ENCODE measurements at regions not wholly inside any gene's neighbourhood (a gene's known extent, or its start where the extent isn't known, plus 50 kb on each side); places are given as distances from the start of the nearest gene placed in this dataset.

DNA sequence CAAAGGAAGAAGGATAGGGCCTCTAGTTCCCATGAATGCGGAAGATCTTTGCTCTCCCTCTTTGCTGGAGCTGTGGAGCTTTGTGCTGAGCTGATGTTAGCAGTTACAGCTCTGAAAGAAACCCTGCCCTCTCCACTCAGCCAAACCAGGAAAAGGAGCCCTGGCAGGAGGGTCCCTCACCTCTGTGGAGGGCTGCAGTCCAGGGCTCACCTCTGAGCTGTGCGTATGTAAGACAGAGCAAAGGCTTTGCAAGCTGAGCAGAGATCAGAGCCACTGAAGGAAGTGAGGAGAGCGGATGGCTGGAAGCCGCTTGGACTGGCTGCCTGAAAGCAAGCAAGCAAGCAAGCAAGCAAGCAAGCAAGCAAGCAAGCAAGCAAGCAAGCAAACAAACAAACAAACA is 84.7 kb downstream of the RAMP3 start:
- Histone ChIP-seq H3K27ac (ENCODE audit: low read depth, low read length) (no peak overlapping the region), H3K27me3 (ENCODE audit: insufficient read depth, low read length) (peaks cover 13% of the 10 kb centered on the region), H3K4me3 (ENCODE audit: insufficient read depth, low read length) (no peak overlapping the region), H2AFZ (ENCODE audit: low read length) (no peak overlapping the region), H3K79me2 (ENCODE audit: insufficient read depth, low read length) (no peaks in the 10 kb centered on the region), H3K4me1 (ENCODE audit: insufficient read depth, low read length) (peaks cover 6% of the 10 kb centered on the region), H3K36me3 (ENCODE audit: insufficient read depth, low read length) (no peaks in the 10 kb centered on the region), H3K4me2 (ENCODE audit: insufficient read depth, low read length) (no peak overlapping the region), H3K9me3 (ENCODE audit: low read depth, low read length) (no peaks in the 10 kb centered on the region), H4K20me1 (ENCODE audit: insufficient read depth, low read length) (no peaks in the 10 kb centered on the region)
- TF ChIP-seq, protein P1, sequence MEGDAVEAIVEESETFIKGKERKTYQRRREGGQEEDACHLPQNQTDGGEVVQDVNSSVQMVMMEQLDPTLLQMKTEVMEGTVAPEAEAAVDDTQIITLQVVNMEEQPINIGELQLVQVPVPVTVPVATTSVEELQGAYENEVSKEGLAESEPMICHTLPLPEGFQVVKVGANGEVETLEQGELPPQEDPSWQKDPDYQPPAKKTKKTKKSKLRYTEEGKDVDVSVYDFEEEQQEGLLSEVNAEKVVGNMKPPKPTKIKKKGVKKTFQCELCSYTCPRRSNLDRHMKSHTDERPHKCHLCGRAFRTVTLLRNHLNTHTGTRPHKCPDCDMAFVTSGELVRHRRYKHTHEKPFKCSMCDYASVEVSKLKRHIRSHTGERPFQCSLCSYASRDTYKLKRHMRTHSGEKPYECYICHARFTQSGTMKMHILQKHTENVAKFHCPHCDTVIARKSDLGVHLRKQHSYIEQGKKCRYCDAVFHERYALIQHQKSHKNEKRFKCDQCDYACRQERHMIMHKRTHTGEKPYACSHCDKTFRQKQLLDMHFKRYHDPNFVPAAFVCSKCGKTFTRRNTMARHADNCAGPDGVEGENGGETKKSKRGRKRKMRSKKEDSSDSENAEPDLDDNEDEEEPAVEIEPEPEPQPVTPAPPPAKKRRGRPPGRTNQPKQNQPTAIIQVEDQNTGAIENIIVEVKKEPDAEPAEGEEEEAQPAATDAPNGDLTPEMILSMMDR (IDR thresholded peaks at IDR 0.05; ENCODE audit: extremely low read depth, low read depth, low read length) = no peak
- DNase-seq (ENCODE audit: insufficient read length, low spot score, missing footprints) = no peak

DNA sequence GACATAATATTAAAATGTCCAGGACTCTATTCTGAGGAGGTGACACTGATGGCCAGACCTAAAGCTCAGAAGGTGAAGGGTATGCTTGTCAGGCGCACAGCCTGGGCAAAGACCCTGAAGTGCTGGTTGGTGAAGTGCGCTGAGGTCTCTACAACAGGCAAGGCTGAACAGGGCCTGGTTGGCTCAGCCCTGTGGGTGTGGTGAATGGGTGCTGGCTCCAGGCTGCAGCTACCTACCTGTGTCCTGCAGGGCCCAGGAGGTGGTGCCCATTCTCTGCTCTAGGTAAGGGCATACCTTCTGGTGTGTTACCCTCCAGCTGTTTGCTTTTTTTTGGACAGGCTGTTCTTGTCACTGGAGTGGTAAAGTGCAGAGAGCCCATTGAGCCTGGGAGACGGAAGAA is 85.1 kb downstream of the RAMP3 start:
- H3K79me2 ChIP-seq (ENCODE audit: insufficient read depth, low read length) = no peaks in the 10 kb centered on the region
- H3K27ac ChIP-seq (ENCODE audit: low read depth, low read length) = no peak overlapping the region
- no peak for DNase-seq (ENCODE audit: insufficient read length, low spot score, missing footprints)
- H3K4me1 ChIP-seq (ENCODE audit: insufficient read depth, low read length) = peaks cover 6% of the 10 kb centered on the region
- peaks cover 13% of the 10 kb centered on the region for H3K27me3 ChIP-seq (ENCODE audit: insufficient read depth, low read length)
- H3K4me2 ChIP-seq (ENCODE audit: insufficient read depth, low read length) = no peak overlapping the region
- no peak overlapping the region for H3K4me3 ChIP-seq (ENCODE audit: insufficient read depth, low read length)
- H3K36me3 ChIP-seq (ENCODE audit: insufficient read depth, low read length) = no peaks in the 10 kb centered on the region
- no peak overlapping the region for H2AFZ ChIP-seq (ENCODE audit: low read length)
- no peaks in the 10 kb centered on the region for H3K9me3 ChIP-seq (ENCODE audit: low read depth, low read length)
- no peaks in the 10 kb centered on the region for H4K20me1 ChIP-seq (ENCODE audit: insufficient read depth, low read length)
- TF ChIP-seq, protein P1 (IDR thresholded peaks at IDR 0.05; ENCODE audit: extremely low read depth, low read depth, low read length) = no peak

DNA sequence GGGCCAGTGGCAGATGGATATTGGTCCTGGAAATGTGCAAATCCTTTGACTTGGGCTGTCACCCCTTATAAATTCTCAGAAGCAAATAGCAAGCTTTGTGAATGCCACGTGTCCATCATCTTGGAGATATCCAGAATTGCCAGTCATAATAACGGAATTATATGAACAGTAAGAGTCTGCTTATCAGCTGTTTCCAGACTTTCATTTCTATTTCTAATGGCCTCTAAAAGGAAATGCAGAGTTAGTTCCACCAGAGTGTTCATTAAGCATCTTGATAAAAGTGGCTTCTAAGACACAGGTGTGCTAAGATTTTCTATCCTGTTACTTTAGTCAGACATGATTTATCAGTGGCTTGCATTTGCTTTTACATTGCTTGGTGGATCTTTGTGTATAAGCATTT is 87.4 kb downstream of the RAMP3 start:
- no peaks in the 10 kb centered on the region for H3K4me1 ChIP-seq (ENCODE audit: insufficient read depth, low read length)
- no peaks in the 10 kb centered on the region for H3K9me3 ChIP-seq (ENCODE audit: low read depth, low read length)
- H3K27ac ChIP-seq (ENCODE audit: low read depth, low read length) = no peak overlapping the region
- no peaks in the 10 kb centered on the region for H4K20me1 ChIP-seq (ENCODE audit: insufficient read depth, low read length)
- H3K4me3 ChIP-seq (ENCODE audit: insufficient read depth, low read length) = no peak overlapping the region
- TF ChIP-seq, protein P1 (IDR thresholded peaks at IDR 0.05; ENCODE audit: extremely low read depth, low read depth, low read length) = no peak
- H3K27me3 ChIP-seq (ENCODE audit: insufficient read depth, low read length) = peaks cover 17% of the 10 kb centered on the region
- H2AFZ ChIP-seq (ENCODE audit: low read length) = no peak overlapping the region
- no peak for DNase-seq (ENCODE audit: insufficient read length, low spot score, missing footprints)
- no peaks in the 10 kb centered on the region for H3K79me2 ChIP-seq (ENCODE audit: insufficient read depth, low read length)
- H3K36me3 ChIP-seq (ENCODE audit: insufficient read depth, low read length) = no peaks in the 10 kb centered on the region
- H3K4me2 ChIP-seq (ENCODE audit: insufficient read depth, low read length) = no peak overlapping the region

DNA sequence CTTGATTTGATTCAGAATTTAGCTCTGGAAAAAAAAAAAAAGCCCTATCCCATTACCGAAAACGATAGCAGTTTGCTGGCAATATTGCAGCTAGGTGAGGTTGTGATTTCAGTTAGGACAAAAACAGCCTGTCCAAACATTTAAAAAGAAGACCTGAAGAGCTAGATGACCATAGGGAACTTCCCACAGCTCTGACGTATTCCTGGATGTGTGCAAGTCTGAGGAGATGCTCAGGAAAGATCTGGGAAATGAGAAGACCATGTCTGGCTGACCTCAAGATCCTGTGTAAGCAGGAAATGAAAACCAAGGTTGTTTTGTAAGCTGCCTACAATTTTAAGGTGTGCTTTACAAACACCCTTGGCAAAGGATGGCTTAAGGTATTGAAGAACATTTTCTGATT is 88.7 kb downstream of the RAMP3 start:
- no peak overlapping the region for H2AFZ ChIP-seq (ENCODE audit: low read length)
- DNase-seq (ENCODE audit: insufficient read length, low spot score, missing footprints) = no peak
- no peak overlapping the region for H3K4me3 ChIP-seq (ENCODE audit: insufficient read depth, low read length)
- no peak overlapping the region for H3K4me2 ChIP-seq (ENCODE audit: insufficient read depth, low read length)
- H3K4me1 ChIP-seq (ENCODE audit: insufficient read depth, low read length) = no peaks in the 10 kb centered on the region
- H3K36me3 ChIP-seq (ENCODE audit: insufficient read depth, low read length) = no peaks in the 10 kb centered on the region
- no peaks in the 10 kb centered on the region for H3K9me3 ChIP-seq (ENCODE audit: low read depth, low read length)
- no peak overlapping the region for H3K27ac ChIP-seq (ENCODE audit: low read depth, low read length)
- TF ChIP-seq, protein P1 (IDR thresholded peaks at IDR 0.05; ENCODE audit: extremely low read depth, low read depth, low read length) = no peak
- no peaks in the 10 kb centered on the region for H4K20me1 ChIP-seq (ENCODE audit: insufficient read depth, low read length)
- H3K27me3 ChIP-seq (ENCODE audit: insufficient read depth, low read length) = peaks cover 14% of the 10 kb centered on the region
- no peaks in the 10 kb centered on the region for H3K79me2 ChIP-seq (ENCODE audit: insufficient read depth, low read length)
